ENCODE measurements at regions not wholly inside any gene's neighbourhood (a gene's known extent, or its start where the extent isn't known, plus 50 kb on each side); places are given as distances from the start of the nearest gene placed in this dataset.
A peak's percentile ranks its signal among the peaks of the same experiment; 100 is the strongest.

DNA sequence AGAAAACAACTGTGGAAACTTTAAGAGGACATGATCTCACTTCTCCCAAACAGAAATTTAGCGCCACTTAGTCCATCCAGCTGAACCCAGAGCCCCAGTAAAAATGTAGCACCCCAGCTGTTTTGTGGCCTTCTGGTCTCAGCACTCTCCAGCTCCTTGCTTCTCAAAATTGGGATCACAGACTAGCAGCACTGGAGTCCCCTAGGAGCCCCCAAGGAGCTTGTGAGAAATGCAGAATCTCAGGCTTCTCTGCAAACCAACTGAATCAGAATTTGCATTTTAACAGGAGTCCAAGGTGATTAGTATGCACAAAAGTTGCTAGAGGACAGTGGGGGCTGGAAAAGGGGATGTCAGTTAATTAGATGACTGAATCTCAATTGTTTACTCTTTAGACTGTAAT, 89.8 kb upstream of the FIBIN start:
- Histone ChIP-seq H3K27ac (ENCODE audit: low read depth in 2 of 2, low read length in 2 of 2) (no peak overlapping the region), H3K9ac (ENCODE audit: low read length in 3 of 3) (no peak overlapping the region), H3K4me3 (ENCODE audit: low read length in 3 of 3) (no peak overlapping the region), H3K27me3 (ENCODE audit: control insufficient read depth, insufficient read depth, low read length) (no peaks in the 10 kb centered on the region), H3K4me1 (ENCODE audit: control insufficient read depth in 2 of 3, insufficient read depth in 2 of 3, low read depth in 1 of 3, low read length in 3 of 3) (no peaks in the 10 kb centered on the region), H3K9me3 (ENCODE audit: control insufficient read depth in 2 of 3, insufficient read depth in 1 of 3, low read length in 3 of 3) (no peaks in the 10 kb centered on the region), H3K36me3 (ENCODE audit: control insufficient read depth in 2 of 3, insufficient read depth in 3 of 3, low read length in 3 of 3) (no peaks in the 10 kb centered on the region)
- peak in 1 of 5 donors; percentile 33 for DNase-seq
- no peak for FAIRE-seq
- intact Hi-C loops (cut with DNase I), result no loop called here
- TF ChIP-seq, protein P1, sequence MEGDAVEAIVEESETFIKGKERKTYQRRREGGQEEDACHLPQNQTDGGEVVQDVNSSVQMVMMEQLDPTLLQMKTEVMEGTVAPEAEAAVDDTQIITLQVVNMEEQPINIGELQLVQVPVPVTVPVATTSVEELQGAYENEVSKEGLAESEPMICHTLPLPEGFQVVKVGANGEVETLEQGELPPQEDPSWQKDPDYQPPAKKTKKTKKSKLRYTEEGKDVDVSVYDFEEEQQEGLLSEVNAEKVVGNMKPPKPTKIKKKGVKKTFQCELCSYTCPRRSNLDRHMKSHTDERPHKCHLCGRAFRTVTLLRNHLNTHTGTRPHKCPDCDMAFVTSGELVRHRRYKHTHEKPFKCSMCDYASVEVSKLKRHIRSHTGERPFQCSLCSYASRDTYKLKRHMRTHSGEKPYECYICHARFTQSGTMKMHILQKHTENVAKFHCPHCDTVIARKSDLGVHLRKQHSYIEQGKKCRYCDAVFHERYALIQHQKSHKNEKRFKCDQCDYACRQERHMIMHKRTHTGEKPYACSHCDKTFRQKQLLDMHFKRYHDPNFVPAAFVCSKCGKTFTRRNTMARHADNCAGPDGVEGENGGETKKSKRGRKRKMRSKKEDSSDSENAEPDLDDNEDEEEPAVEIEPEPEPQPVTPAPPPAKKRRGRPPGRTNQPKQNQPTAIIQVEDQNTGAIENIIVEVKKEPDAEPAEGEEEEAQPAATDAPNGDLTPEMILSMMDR (IDR thresholded peaks at IDR 0.05; ENCODE audit: borderline replicate concordance, extremely low read depth, insufficient read depth), result no peak

DNA sequence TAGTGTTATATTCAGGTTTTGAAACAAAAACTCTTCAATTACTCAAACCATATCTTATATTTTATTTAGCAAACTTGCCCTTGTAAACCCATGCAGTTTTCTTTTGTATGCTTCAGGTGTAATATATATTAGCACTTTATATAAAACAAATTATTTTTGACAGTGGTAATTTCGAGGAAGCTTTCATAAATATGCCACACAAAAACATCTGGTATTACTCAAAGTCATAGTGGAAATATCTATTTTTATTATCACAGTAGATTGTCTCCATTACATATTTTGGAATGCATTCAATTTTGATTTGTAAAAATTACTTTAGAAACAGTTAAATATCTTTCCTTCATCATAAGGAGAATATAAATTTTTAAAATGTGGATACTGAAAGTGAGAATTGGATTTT, 89.1 kb upstream of the FIBIN start:
- H3K27ac ChIP-seq (ENCODE audit: low read depth in 2 of 2, low read length in 2 of 2), result no peak overlapping the region
- TF ChIP-seq, protein P1 (IDR thresholded peaks at IDR 0.05; ENCODE audit: borderline replicate concordance, extremely low read depth, insufficient read depth), result no peak
- no peak overlapping the region for H3K4me3 ChIP-seq (ENCODE audit: low read length in 3 of 3)
- no peaks in the 10 kb centered on the region for H3K36me3 ChIP-seq (ENCODE audit: control insufficient read depth in 2 of 3, insufficient read depth in 3 of 3, low read length in 3 of 3)
- no peaks in the 10 kb centered on the region for H3K4me1 ChIP-seq (ENCODE audit: control insufficient read depth in 2 of 3, insufficient read depth in 2 of 3, low read depth in 1 of 3, low read length in 3 of 3)
- H3K9me3 ChIP-seq (ENCODE audit: control insufficient read depth in 2 of 3, insufficient read depth in 1 of 3, low read length in 3 of 3), result no peaks in the 10 kb centered on the region
- intact Hi-C loops (cut with DNase I), result no loop called here
- FAIRE-seq (no peak), DNase-seq (no peak)
- H3K27me3 ChIP-seq (ENCODE audit: control insufficient read depth, insufficient read depth, low read length), result no peaks in the 10 kb centered on the region
- no peak overlapping the region for H3K9ac ChIP-seq (ENCODE audit: low read length in 3 of 3)

DNA sequence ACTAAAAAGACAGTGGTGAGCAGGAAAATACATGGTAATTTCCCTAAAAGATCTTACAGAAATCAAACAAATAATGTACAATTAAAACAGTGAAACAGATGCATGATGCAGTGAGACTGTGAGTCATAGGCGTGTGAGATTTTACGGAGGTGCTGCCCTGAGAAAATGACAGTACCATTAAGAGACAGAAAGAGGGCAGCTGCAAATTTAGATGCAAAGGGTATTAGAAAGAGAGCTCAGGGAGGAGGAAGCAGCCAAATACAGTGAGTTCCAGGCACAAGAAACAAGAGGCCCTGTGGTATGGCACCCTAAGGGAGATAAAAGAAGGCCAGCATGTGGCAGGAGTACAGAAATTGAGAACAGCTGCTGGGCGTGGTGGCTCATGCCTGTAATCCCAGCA, 88.5 kb upstream of the FIBIN start:
- intact Hi-C loops (cut with DNase I), result no loop called here
- DNase-seq, result no peak
- Histone ChIP-seq H3K36me3 (ENCODE audit: control insufficient read depth in 2 of 3, insufficient read depth in 3 of 3, low read length in 3 of 3) (no peaks in the 10 kb centered on the region), H3K9me3 (ENCODE audit: control insufficient read depth in 2 of 3, insufficient read depth in 1 of 3, low read length in 3 of 3) (no peaks in the 10 kb centered on the region), H3K27me3 (ENCODE audit: control insufficient read depth, insufficient read depth, low read length) (no peaks in the 10 kb centered on the region), H3K4me3 (ENCODE audit: low read length in 3 of 3) (no peak overlapping the region), H3K27ac (ENCODE audit: low read depth in 2 of 2, low read length in 2 of 2) (no peak overlapping the region), H3K9ac (ENCODE audit: low read length in 3 of 3) (no peak overlapping the region), H3K4me1 (ENCODE audit: control insufficient read depth in 2 of 3, insufficient read depth in 2 of 3, low read depth in 1 of 3, low read length in 3 of 3) (no peaks in the 10 kb centered on the region)
- no peak for FAIRE-seq
- TF ChIP-seq, protein P1 (IDR thresholded peaks at IDR 0.05; ENCODE audit: borderline replicate concordance, extremely low read depth, insufficient read depth), result no peak

DNA sequence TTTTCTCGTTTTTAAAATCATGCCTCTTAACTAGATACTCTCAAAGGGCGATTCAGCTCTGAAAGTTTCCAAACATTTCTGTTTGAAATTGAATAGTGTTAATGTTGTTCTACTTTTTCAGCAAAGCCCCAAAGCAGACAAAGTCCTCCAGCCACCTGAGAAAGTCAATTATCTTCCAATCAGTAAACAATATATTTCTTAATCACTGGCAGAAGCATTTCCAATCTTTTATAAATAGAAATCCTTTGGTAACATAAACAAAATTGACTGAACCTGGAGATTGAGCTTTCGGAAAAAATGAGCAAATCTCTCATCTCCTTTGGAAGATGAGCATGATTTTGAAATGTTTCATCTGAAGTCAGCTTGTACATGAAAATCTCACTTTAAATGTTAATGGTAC, 84.4 kb upstream of the FIBIN start:
- Histone ChIP-seq H3K4me3 (ENCODE audit: low read length in 3 of 3) (no peak overlapping the region), H3K27me3 (ENCODE audit: control insufficient read depth, insufficient read depth, low read length) (no peaks in the 10 kb centered on the region), H3K27ac (ENCODE audit: low read depth in 2 of 2, low read length in 2 of 2) (no peak overlapping the region), H3K9me3 (ENCODE audit: control insufficient read depth in 2 of 3, insufficient read depth in 1 of 3, low read length in 3 of 3) (no peaks in the 10 kb centered on the region), H3K4me1 (ENCODE audit: control insufficient read depth in 2 of 3, insufficient read depth in 2 of 3, low read depth in 1 of 3, low read length in 3 of 3) (no peaks in the 10 kb centered on the region), H3K9ac (ENCODE audit: low read length in 3 of 3) (no peak overlapping the region), H3K36me3 (ENCODE audit: control insufficient read depth in 2 of 3, insufficient read depth in 3 of 3, low read length in 3 of 3) (no peaks in the 10 kb centered on the region)
- DNase-seq (no peak), FAIRE-seq (no peak)
- intact Hi-C loops (cut with DNase I), result no loop called here
- TF ChIP-seq, protein P1 (IDR thresholded peaks at IDR 0.05; ENCODE audit: borderline replicate concordance, extremely low read depth, insufficient read depth), result no peak
